MM.1S (cell line): ENCODE measurements at regions not wholly inside any gene's neighbourhood (a gene's known extent, or its start where the extent isn't known, plus 50 kb on each side); places are given as distances from the start of the nearest gene placed in this dataset.

ENCODE experiments used
- DNase-seq: peaks from one replicate; pipeline ENCODE4 v3.0.0-alpha.2; 2015
- H2AFZ ChIP-seq: fragments of 300-600 bp; sonication (generic); 2 replicates; pipeline ENCODE4 v1.6.0; 2016; ENCODE audit warnings: antibody characterized with exemption, low read length
- H3F3A ChIP-seq: fragments of 300-600 bp; sonication (generic); 2 replicates; pipeline ENCODE4 v1.6.1; 2016; ENCODE audit warnings: mild to moderate bottlenecking, antibody characterized with exemption, low read length, moderate library complexity, mixed read lengths; ENCODE audit not compliant: insufficient read depth
- H3K27ac ChIP-seq: fragments of 300-600 bp; sonication (generic); 2 replicates; pipeline ENCODE4 v1.5.1; 2016; ENCODE audit warnings: mild to moderate bottlenecking, low read length
- H3K27me3 ChIP-seq: fragments of 300-600 bp; sonication (generic); replicated peaks from 2 replicates; pipeline ENCODE4 v1.6.0; 2016; ENCODE audit warnings: low read length; ENCODE audit not compliant: insufficient read depth
- H3K36me3 ChIP-seq: fragments of 300-600 bp; sonication (generic); replicated peaks from 2 replicates; pipeline ENCODE4 v1.6.1; 2016; ENCODE audit warnings: mild to moderate bottlenecking, low read length, mixed read lengths; ENCODE audit not compliant: insufficient read depth
- H3K4me1 ChIP-seq: fragments of 300-600 bp; sonication (generic); 2 replicates; pipeline ENCODE4 v1.6.1; 2016; ENCODE audit warnings: low read length, mixed read lengths
- H3K4me2 ChIP-seq: fragments of 300-600 bp; sonication (generic); 2 replicates; pipeline ENCODE4 v1.6.0; 2016; ENCODE audit warnings: low read depth, low read length
- H3K4me3 ChIP-seq: fragments of 300-600 bp; sonication (generic); 2 replicates; pipeline ENCODE4 v1.5.1; 2016; ENCODE audit warnings: low read length, mixed read lengths
- H3K79me2 ChIP-seq: fragments of 300-600 bp; sonication (generic); 2 replicates; pipeline ENCODE4 v1.6.1; 2016; ENCODE audit warnings: mixed run types, low read length, mixed read lengths
- H3K9ac ChIP-seq: fragments of 300-600 bp; sonication (generic); 2 replicates; pipeline ENCODE4 v1.6.1; 2016; ENCODE audit warnings: low read length, mixed read lengths
- H3K9me2 ChIP-seq: fragments of 300-600 bp; sonication (generic); replicated peaks from 2 replicates; pipeline ENCODE4 v1.6.1; 2016; ENCODE audit warnings: mild to moderate bottlenecking, low read length, mixed read lengths; ENCODE audit not compliant: insufficient read depth
- H3K9me3 ChIP-seq: fragments of 300-600 bp; sonication (generic); replicated peaks from 2 replicates; pipeline ENCODE4 v1.6.1; 2016; ENCODE audit warnings: mild to moderate bottlenecking, low read length, mixed read lengths; ENCODE audit not compliant: insufficient read depth
- H4K20me1 ChIP-seq: fragments of 300-600 bp; sonication (generic); 2 replicates; pipeline ENCODE4 v1.6.1; 2016; ENCODE audit warnings: mild to moderate bottlenecking, low read length, moderate library complexity, mixed read lengths; ENCODE audit not compliant: insufficient read depth
- CTCF ChIP-seq: fragments of 300-600 bp; sonication (generic); IDR thresholded peaks from 2 replicates; pipeline ENCODE4 v1.5.1; 2016; ENCODE audit warnings: antibody characterized with exemption, low read length, mixed read lengths
- EZH2 ChIP-seq: fragments of 300-600 bp; sonication (generic); optimal IDR thresholded peaks from 2 replicates; pipeline ENCODE3; 2017; ENCODE audit warnings: low read depth, mild to moderate bottlenecking, antibody characterized with exemption, low read length, mixed read lengths
- EZH2phosphoT487 ChIP-seq: fragments of 300-600 bp; sonication (generic); IDR thresholded peaks from 2 replicates; pipeline ENCODE4 v1.6.1; 2018; ENCODE audit warnings: antibody characterized with exemption, low read length

DNA sequence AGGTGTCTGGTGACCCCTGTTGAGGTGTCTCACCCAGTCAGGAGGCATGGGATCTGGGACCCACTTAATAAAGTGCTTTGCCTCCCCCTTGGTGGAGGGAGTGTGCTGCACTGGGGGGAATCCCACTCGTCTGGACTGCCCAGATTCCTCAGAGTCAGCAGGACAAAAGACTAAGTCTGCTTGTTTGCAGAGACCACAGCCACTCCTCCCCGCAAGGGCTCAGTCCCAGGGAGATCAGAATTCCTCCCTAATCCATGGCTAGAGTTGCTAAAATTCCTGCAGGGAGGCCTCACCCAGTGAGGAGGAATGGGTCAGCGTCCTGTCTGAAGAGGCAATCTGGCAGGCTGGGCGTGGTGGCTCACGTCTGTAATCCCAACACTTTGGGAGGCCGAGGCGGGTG lies 442.2 kb downstream of the PABPC4L start:
- no peak for TF ChIP-seq EZH2
- TF ChIP-seq CTCF, result no peak
- TF ChIP-seq EZH2phosphoT487, result no peak
- H3K4me1 ChIP-seq, result no peaks in the 10 kb centered on the region
- H3F3A ChIP-seq, result no peaks in the 10 kb centered on the region
- H2AFZ ChIP-seq, result no peak overlapping the region
- H3K4me2 ChIP-seq, result no peak overlapping the region
- H3K9me3 ChIP-seq, result no peaks in the 10 kb centered on the region
- H3K79me2 ChIP-seq, result no peaks in the 10 kb centered on the region
- H3K4me3 ChIP-seq, result no peak overlapping the region
- no peak for DNase-seq
- H3K27ac ChIP-seq, result no peak overlapping the region
- H3K36me3 ChIP-seq, result no peaks in the 10 kb centered on the region
- H3K9me2 ChIP-seq, result no peaks in the 10 kb centered on the region
- no peaks in the 10 kb centered on the region for H4K20me1 ChIP-seq
- no peaks in the 10 kb centered on the region for H3K27me3 ChIP-seq
- no peak overlapping the region for H3K9ac ChIP-seq

GRCh38 chr4:133741766-133742165 lies 459.8 kb downstream of the PABPC4L start:
- Histone ChIP-seq H3K9me2 (no peaks in the 10 kb centered on the region), H3K4me2 (peak overlapping the region; percentile 28; the same call in 1 of the 2 replicates), H3K27ac (peak overlapping the region; percentile 37; the same call in 1 of the 2 replicates), H3K4me3 (no peak overlapping the region), H2AFZ (no peak overlapping the region), H3K36me3 (no peaks in the 10 kb centered on the region), H3K79me2 (no peaks in the 10 kb centered on the region), H3K9ac (no peak overlapping the region), H3K27me3 (no peaks in the 10 kb centered on the region), H4K20me1 (no peaks in the 10 kb centered on the region), H3K4me1 (peaks cover 11% of the 10 kb centered on the region), H3F3A (peaks cover 3% of the 10 kb centered on the region), H3K9me3 (no peaks in the 10 kb centered on the region)
- DNase-seq, result peak; percentile 51
- no peak for TF ChIP-seq EZH2phosphoT487
- TF ChIP-seq EZH2, result no peak
- TF ChIP-seq CTCF, result no peak

DNA sequence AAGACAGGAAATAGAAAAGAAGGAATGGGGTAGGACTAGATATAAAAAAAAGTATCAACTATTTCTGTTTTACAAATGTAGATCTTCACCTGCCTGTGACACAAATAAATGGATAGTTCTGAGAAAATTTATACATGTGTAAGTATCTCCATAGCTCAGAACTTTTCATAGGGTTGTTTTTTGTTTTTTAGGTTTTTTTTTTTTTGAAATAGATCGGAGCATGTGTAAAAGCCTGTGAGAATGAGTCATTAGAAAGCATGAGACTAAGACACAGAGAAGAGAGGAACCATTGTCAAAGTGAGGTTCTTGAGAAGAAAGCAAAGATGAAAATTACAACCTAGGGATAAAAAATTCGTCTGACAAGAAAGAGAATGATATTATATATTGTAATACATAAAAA lies 481.6 kb downstream of the PABPC4L start:
- no peak for DNase-seq
- no peaks in the 10 kb centered on the region for H3K79me2 ChIP-seq
- H3K9ac ChIP-seq, result no peak overlapping the region
- H2AFZ ChIP-seq, result no peak overlapping the region
- no peak overlapping the region for H3K4me3 ChIP-seq
- no peak overlapping the region for H3K27ac ChIP-seq
- no peaks in the 10 kb centered on the region for H4K20me1 ChIP-seq
- H3K4me1 ChIP-seq, result no peaks in the 10 kb centered on the region
- no peaks in the 10 kb centered on the region for H3F3A ChIP-seq
- H3K27me3 ChIP-seq, result no peaks in the 10 kb centered on the region
- H3K4me2 ChIP-seq, result no peak overlapping the region
- H3K9me2 ChIP-seq, result no peaks in the 10 kb centered on the region
- no peaks in the 10 kb centered on the region for H3K9me3 ChIP-seq
- no peaks in the 10 kb centered on the region for H3K36me3 ChIP-seq
- no peak for TF ChIP-seq EZH2phosphoT487
- no peak for TF ChIP-seq EZH2
- TF ChIP-seq CTCF, result no peak
